HEK293 (cell line): ENCODE measurements at regions not wholly inside any gene's neighbourhood (a gene's known extent, or its start where the extent isn't known, plus 50 kb on each side); places are given as distances from the start of the nearest gene placed in this dataset.

Source experiments
- CTCF ChIA-PET: fragments of 350-600 bp; formaldehyde crosslinking; extraction: SDS; loops from one replicate; lab custom pipeline; 2021; ENCODE audit warnings: antibody characterized with exemption; lab: Yijun Ruan, JAX
- POLR2A ChIA-PET: fragments of 300-600 bp; formaldehyde crosslinking; extraction: SDS; loops from one replicate; lab custom pipeline; 2020; ENCODE audit warnings: antibody characterized with exemption, inconsistent platforms; lab: Yijun Ruan, JAX
- H3K27ac ChIP-seq: fragments of 200-500 bp; sonication (Bioruptor generic); 2 replicates; pipeline ENCODE4 v1.5.1; 2014; ENCODE audit warnings: low read depth, low read length, control low read depth, inconsistent platforms; ENCODE audit errors: extremely low read depth
- H3K36me3 ChIP-seq, 2 experiments: fragments of 200-500 bp in 1 of 2; sonication (Bioruptor generic) in 1 of 2; 1 replicate in 1 of 2; 2 replicates in 1 of 2; pipeline ENCODE4 v1.5.1; 2014 to 2017; ENCODE audit warnings: inconsistent platforms in 2 of 2, low read length in 2 of 2; ENCODE audit not compliant: control insufficient read depth in 2 of 2, insufficient read depth in 1 of 2
- H3K4me1 ChIP-seq: fragments of 200-500 bp; sonication (Bioruptor generic); 2 replicates; pipeline ENCODE4 v1.5.1; 2014; ENCODE audit warnings: mild to moderate bottlenecking, low read length, inconsistent platforms; ENCODE audit not compliant: control insufficient read depth, insufficient read depth
- H3K4me3 ChIP-seq: 2 replicates; pipeline ENCODE4 v1.5.1; 2011; ENCODE audit warnings: low read depth, mild to moderate bottlenecking, control low read depth, low read length, moderate library complexity
- H3K9me3 ChIP-seq: fragments of 200-500 bp; sonication (Bioruptor generic); 2 replicates; pipeline ENCODE4 v1.5.1; 2014; ENCODE audit warnings: low read depth, low read length, inconsistent platforms; ENCODE audit not compliant: control insufficient read depth, insufficient read depth
- EGR2 ChIP-seq: fragments of 450-650 bp; formaldehyde crosslinking; IDR thresholded peaks from 2 replicates; pipeline ENCODE4 v1.5.1; 2016; ENCODE audit warnings: low read depth, missing biosample characterization, missing genetic modification characterization
- GLI2 ChIP-seq: fragments of 450-650 bp; formaldehyde crosslinking; IDR thresholded peaks from 2 replicates; pipeline ENCODE4; 2017; ENCODE audit warnings: missing biosample characterization, missing genetic modification characterization, low read depth, borderline replicate concordance
- HOXD13 ChIP-seq: sonication (generic); formaldehyde crosslinking; IDR thresholded peaks from 2 replicates; pipeline ENCODE4 v1.8.0; 2022; ENCODE audit warnings: missing genetic modification reagents, borderline replicate concordance
- KLF8 ChIP-seq: fragments of 450-650 bp; formaldehyde crosslinking; IDR thresholded peaks from 2 replicates; pipeline ENCODE4 v1.5.1; 2016; ENCODE audit warnings: missing biosample characterization, missing genetic modification characterization
- MEIS1 ChIP-seq: sonication (generic); formaldehyde crosslinking; IDR thresholded peaks from 2 replicates; pipeline ENCODE4 v1.8.1; 2022; ENCODE audit warnings: missing genetic modification reagents, mild to moderate bottlenecking, borderline replicate concordance
- SP2 ChIP-seq: fragments of 450-650 bp; formaldehyde crosslinking; IDR thresholded peaks from 2 replicates; pipeline ENCODE4 v1.5.1; 2016; ENCODE audit warnings: missing biosample characterization, missing genetic modification characterization
- SP7 ChIP-seq: fragments of 450-650 bp; formaldehyde crosslinking; IDR thresholded peaks from 2 replicates; pipeline ENCODE4 v1.5.1; 2016; ENCODE audit warnings: missing biosample characterization, missing genetic modification characterization
- WT1 ChIP-seq: fragments of 450-650 bp; formaldehyde crosslinking; IDR thresholded peaks from 2 replicates; pipeline ENCODE4 v1.5.1; 2016; ENCODE audit warnings: missing biosample characterization, missing genetic modification characterization
- ZBTB26 ChIP-seq: fragments of 450-650 bp; formaldehyde crosslinking; optimal IDR thresholded peaks from 2 replicates; pipeline ENCODE3; 2016; ENCODE audit warnings: missing biosample characterization, mild to moderate bottlenecking, missing genetic modification characterization
- ZBTB49 ChIP-seq: fragments of 450-650 bp; formaldehyde crosslinking; IDR thresholded peaks from 2 replicates; pipeline ENCODE4 v1.5.1; 2016; ENCODE audit warnings: missing biosample characterization, missing genetic modification characterization, low read depth
- ZBTB7A ChIP-seq: fragments of 450-650 bp; formaldehyde crosslinking; IDR thresholded peaks from 2 replicates; pipeline ENCODE4 v1.5.1; 2016; ENCODE audit warnings: low read depth, missing biosample characterization, missing genetic modification characterization
- ZFHX2 ChIP-seq: fragments of 450-650 bp; formaldehyde crosslinking; conservative IDR thresholded peaks from 2 replicates; pipeline ENCODE4 v1.5.1; 2016; ENCODE audit warnings: missing biosample characterization, missing genetic modification characterization
- ZNF155 ChIP-seq: fragments of 450-650 bp; formaldehyde crosslinking; IDR thresholded peaks from 2 replicates; pipeline ENCODE4 v1.5.1; 2016; ENCODE audit warnings: missing biosample characterization, missing genetic modification characterization
- ZNF202 ChIP-seq: fragments of 450-650 bp; formaldehyde crosslinking; IDR thresholded peaks from 2 replicates; pipeline ENCODE4 v1.5.1; 2016; ENCODE audit warnings: missing biosample characterization, missing genetic modification characterization, borderline replicate concordance
- ZNF211 ChIP-seq: fragments of 450-650 bp; formaldehyde crosslinking; IDR thresholded peaks from 2 replicates; pipeline ENCODE4 v1.5.1; 2016; ENCODE audit warnings: low read depth, missing biosample characterization, missing genetic modification characterization
- ZNF248 ChIP-seq: fragments of 450-650 bp; formaldehyde crosslinking; IDR thresholded peaks from 2 replicates; pipeline ENCODE4 v1.5.1; 2017; ENCODE audit warnings: missing biosample characterization, missing genetic modification characterization
- ZNF341 ChIP-seq: fragments of 450-650 bp; formaldehyde crosslinking; IDR thresholded peaks from 2 replicates; pipeline ENCODE4; 2016; ENCODE audit warnings: low read depth, missing biosample characterization, missing genetic modification characterization
- ZNF350 ChIP-seq: fragments of 450-650 bp; formaldehyde crosslinking; IDR thresholded peaks from 2 replicates; pipeline ENCODE4 v1.5.0; 2017; ENCODE audit warnings: missing biosample characterization, mild to moderate bottlenecking, missing genetic modification characterization
- ZNF391 ChIP-seq: fragments of 450-650 bp; formaldehyde crosslinking; IDR thresholded peaks from 2 replicates; pipeline ENCODE4 v1.5.1; 2016; ENCODE audit warnings: low read depth, missing biosample characterization, missing genetic modification characterization, borderline replicate concordance
- ZNF596 ChIP-seq: fragments of 450-650 bp; IDR thresholded peaks from 2 replicates; pipeline ENCODE4 v1.5.0; 2018; ENCODE audit warnings: missing biosample characterization, mild to moderate bottlenecking, missing genetic modification characterization, moderate library complexity
- ZNF658 ChIP-seq: fragments of 450-650 bp; formaldehyde crosslinking; IDR thresholded peaks from 2 replicates; pipeline ENCODE4; 2016; ENCODE audit warnings: missing biosample characterization, missing genetic modification characterization
- ZNF791 ChIP-seq: fragments of 450-650 bp; formaldehyde crosslinking; IDR thresholded peaks from 2 replicates; pipeline ENCODE4 v1.5.1; 2016; ENCODE audit warnings: missing biosample characterization, missing genetic modification characterization
- ZSCAN23 ChIP-seq: fragments of 450-650 bp; formaldehyde crosslinking; IDR thresholded peaks from 2 replicates; pipeline ENCODE4 v1.5.1; 2016; ENCODE audit warnings: missing biosample characterization, missing genetic modification characterization
- TF ChIP-seq, protein P1 (sequence below): fragments of 450-650 bp; formaldehyde crosslinking; IDR thresholded peaks from 2 replicates; pipeline ENCODE4 v1.5.1; 2017; ENCODE audit warnings: missing biosample characterization, missing genetic modification characterization
- TF ChIP-seq, protein P2 (sequence below): fragments of 450-650 bp; formaldehyde crosslinking; IDR thresholded peaks from 2 replicates; pipeline ENCODE4 v1.5.1; 2016; ENCODE audit warnings: missing biosample characterization, missing genetic modification characterization
- TF ChIP-seq, protein P3 (sequence below): fragments of 450-650 bp; formaldehyde crosslinking; IDR thresholded peaks from 2 replicates; pipeline ENCODE4 v1.5.1; 2016; ENCODE audit warnings: missing biosample characterization, missing genetic modification characterization

DNA sequence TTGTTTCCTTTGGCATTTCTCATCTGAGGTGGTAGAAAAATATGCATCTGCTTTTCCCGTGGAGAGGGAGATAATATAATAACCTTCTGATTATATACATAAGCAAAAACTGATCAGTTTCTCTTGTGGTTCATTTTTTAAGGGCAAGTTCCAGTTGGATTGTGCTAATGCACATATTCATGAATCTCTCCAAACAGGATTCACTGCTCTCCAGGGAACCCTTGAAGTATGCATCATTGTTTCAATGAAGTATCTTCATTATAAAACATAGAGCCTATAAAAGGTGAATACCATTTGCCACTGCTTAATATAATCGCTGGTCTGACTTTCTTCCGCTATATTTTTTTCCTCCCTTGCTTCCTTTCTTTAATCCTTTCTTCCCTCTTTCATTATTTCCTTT lies 384.7 kb downstream of the FIGN start (continued):
- TF ChIP-seq ZBTB49 (tag by site-specific recombination) (no peak), ZNF155 (tag by site-specific recombination) (no peak), MEIS1 (CRISPR knock-in tag) (no peak), ZNF202 (no peak), ZBTB26 (tag by site-specific recombination) (no peak), ZSCAN23 (tag by site-specific recombination) (no peak)
- TF ChIP-seq, protein P1, sequence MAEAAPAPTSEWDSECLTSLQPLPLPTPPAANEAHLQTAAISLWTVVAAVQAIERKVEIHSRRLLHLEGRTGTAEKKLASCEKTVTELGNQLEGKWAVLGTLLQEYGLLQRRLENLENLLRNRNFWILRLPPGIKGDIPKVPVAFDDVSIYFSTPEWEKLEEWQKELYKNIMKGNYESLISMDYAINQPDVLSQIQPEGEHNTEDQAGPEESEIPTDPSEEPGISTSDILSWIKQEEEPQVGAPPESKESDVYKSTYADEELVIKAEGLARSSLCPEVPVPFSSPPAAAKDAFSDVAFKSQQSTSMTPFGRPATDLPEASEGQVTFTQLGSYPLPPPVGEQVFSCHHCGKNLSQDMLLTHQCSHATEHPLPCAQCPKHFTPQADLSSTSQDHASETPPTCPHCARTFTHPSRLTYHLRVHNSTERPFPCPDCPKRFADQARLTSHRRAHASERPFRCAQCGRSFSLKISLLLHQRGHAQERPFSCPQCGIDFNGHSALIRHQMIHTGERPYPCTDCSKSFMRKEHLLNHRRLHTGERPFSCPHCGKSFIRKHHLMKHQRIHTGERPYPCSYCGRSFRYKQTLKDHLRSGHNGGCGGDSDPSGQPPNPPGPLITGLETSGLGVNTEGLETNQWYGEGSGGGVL (tag by site-specific recombination), result no peak
- TF ChIP-seq, all 188 proteins: peak for 0

DNA sequence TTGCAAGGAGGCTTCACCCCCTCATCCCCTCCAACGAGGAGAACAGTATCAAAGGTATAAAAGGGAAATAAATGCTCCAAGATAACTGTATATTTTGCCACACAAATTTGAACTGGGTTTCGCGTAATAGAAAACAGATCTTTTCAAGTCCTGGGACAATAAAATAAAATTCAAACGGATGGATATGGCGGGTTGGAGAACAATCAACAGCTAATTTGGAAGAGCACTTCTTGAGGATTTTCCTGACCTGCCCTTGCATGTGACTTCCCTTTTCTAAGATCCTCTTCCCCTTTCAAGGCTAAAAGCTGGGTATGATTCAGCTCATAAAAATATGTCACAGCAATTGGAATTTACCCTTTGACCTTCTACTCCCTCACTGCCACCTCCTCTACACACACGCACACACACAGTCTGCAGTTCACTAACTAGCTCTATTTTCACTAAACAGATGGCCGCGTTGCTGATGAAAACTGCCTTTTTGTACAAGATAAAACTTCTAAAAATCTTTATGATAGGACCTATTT lies 386.9 kb downstream of the FIGN start:
- no peak overlapping the region; the same call in 1 of the 2 replicates for H3K27ac ChIP-seq
- CTCF ChIA-PET, result interaction anchor here (0.7 to 1.1 kb wide), 3 partner anchors 133 to 336 kb away, joined by 3 read pairs; no protein-coding TSS in a partner anchor
- TF ChIP-seq ZNF596 (tag by site-specific recombination) (no peak), ZFHX2 (tag by site-specific recombination) (peak; percentile 60), ZBTB7A (tag by site-specific recombination) (no peak), ZNF791 (tag by site-specific recombination) (no peak), ZNF350 (no peak), ZNF341 (tag by site-specific recombination) (peak; percentile 57), EGR2 (peak; percentile 49; the same call in 1 of the 2 replicates), WT1 (tag by site-specific recombination) (peak; percentile 63; the same call in 1 of the 2 replicates), SP7 (tag by site-specific recombination) (0 out of 2 replicates have a peak, but pooled peaks have one; percentile 16), KLF8 (tag by site-specific recombination) (no peak), ZNF248 (tag by site-specific recombination) (no peak), SP2 (tag by site-specific recombination) (no peak), ZNF658 (tag by site-specific recombination) (no peak), HOXD13 (CRISPR knock-in tag) (peak; percentile 93; the same call in 1 of the 2 replicates), GLI2 (tag by site-specific recombination) (no peak), ZNF211 (tag by site-specific recombination) (no peak), ZNF391 (tag by site-specific recombination) (no peak)
- TF ChIP-seq, protein P2, sequence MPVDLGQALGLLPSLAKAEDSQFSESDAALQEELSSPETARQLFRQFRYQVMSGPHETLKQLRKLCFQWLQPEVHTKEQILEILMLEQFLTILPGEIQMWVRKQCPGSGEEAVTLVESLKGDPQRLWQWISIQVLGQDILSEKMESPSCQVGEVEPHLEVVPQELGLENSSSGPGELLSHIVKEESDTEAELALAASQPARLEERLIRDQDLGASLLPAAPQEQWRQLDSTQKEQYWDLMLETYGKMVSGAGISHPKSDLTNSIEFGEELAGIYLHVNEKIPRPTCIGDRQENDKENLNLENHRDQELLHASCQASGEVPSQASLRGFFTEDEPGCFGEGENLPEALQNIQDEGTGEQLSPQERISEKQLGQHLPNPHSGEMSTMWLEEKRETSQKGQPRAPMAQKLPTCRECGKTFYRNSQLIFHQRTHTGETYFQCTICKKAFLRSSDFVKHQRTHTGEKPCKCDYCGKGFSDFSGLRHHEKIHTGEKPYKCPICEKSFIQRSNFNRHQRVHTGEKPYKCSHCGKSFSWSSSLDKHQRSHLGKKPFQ (tag by site-specific recombination), result no peak
- TF ChIP-seq, protein P3, sequence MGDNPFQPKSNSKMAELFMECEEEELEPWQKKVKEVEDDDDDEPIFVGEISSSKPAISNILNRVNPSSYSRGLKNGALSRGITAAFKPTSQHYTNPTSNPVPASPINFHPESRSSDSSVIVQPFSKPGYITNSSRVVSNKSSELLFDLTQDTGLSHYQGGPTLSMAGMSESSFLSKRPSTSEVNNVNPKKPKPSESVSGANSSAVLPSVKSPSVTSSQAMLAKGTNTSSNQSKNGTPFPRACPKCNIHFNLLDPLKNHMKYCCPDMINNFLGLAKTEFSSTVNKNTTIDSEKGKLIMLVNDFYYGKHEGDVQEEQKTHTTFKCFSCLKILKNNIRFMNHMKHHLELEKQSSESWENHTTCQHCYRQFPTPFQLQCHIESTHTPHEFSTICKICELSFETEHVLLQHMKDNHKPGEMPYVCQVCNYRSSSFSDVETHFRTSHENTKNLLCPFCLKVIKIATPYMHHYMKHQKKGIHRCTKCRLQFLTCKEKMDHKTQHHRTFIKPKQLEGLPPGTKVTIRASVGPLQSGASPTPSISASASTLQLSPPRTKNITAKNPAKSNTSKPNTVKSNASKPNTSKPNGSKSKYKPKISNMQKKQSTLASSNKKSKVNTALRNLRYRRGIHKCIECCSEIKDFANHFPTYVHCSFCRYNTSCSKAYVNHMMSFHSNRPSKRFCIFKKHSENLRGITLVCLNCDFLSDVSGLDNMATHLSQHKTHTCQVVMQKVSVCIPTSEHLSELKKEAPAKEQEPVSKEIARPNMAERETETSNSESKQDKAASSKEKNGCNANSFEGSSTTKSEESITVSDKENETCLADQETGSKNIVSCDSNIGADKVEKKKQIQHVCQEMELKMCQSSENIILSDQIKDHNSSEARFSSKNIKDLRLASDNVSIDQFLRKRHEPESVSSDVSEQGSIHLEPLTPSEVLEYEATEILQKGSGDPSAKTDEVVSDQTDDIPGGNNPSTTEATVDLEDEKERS (tag by site-specific recombination), result no peak

More for the DNA sequence above, 386.9 kb downstream of the FIGN start:
- no peaks in the 10 kb centered on the region for H3K9me3 ChIP-seq
- H3K4me3 ChIP-seq, result no peak overlapping the region; the same call in 1 of the 2 replicates
- POLR2A ChIA-PET, result no interaction called here
- H3K4me1 ChIP-seq, result 0 out of 2 replicates have a peak, but pooled peaks cover 6% of the 10 kb centered on the region
- H3K36me3 ChIP-seq, result no peaks in the 10 kb centered on the region
